ENCODE measurements at regions not wholly inside any gene's neighbourhood (a gene's known extent, or its start where the extent isn't known, plus 50 kb on each side); places are given as distances from the start of the nearest gene placed in this dataset.

DNA sequence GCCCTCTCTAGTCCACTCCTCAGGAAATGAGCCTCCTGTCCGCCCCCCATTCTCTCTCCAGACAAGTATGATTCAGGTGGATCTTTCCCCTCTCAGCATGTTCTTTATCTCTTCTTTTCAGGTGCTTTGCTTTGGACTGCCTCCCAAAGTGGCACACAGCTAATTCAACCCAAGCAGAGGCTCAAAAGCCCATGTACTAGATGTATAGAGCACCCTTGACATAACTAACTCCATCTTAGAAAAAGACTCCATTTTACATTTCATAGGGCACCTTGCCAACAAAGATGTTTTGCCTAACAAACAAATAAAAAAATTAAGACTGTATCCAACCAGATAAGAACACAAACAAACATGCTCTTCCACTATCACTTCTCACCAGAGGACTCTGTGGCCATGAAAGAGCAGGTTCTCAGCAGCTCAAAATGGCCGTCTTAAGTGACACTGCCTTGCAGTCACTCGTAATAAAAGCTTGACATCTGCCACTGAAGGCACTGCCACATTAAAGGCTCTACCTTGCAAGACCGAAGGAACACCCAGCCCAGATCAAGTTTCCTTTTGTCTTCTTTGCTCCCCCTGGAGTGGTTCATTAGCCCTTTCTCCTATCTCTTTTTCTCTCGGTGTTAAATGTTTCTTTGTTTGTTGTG lies 84.9 kb upstream of the TAB3 start:
- Histone ChIP-seq H3K4me2 (ENCODE audit: low read length) (no peak overlapping the region), H2AFZ (ENCODE audit: low read depth, low read length, poor library complexity, severe bottlenecking) (no peak overlapping the region), H4K20me1 (ENCODE audit: insufficient read depth) (no peaks in the 10 kb centered on the region), H3K27me3 (ENCODE audit: insufficient read depth, low read length) (peaks cover 3% of the 10 kb centered on the region; the same call in 1 of the 2 replicates), H3K79me2 (ENCODE audit: insufficient read depth, low read length) (no peaks in the 10 kb centered on the region), H3K9ac (ENCODE audit: low read length) (no peak overlapping the region), H3K4me3 (replicated peaks in 1 of 2; ENCODE audit: low read depth in 1 of 2, low read length in 2 of 2) (no peak overlapping the region), H3K9me2 (ENCODE audit: insufficient read depth) (no peaks in the 10 kb centered on the region), H3K4me1 (ENCODE audit: control insufficient read depth in 1 of 2, insufficient read depth in 2 of 2, low read length in 2 of 2) (peaks cover 0 to 7% of the 10 kb centered on the region in 2 experiments; a peak in 1 of 4 replicates), H3K9me3 (ENCODE audit: control insufficient read depth in 1 of 2, insufficient read depth in 1 of 2, low read depth in 1 of 2, low read length in 2 of 2) (no peaks in the 10 kb centered on the region), H3K36me3 (ENCODE audit: control insufficient read depth in 1 of 2, insufficient read depth in 2 of 2, low read length in 2 of 2) (no peaks in the 10 kb centered on the region), H3K27ac (ENCODE audit: low read depth, low read length) (no peak overlapping the region)
- ATAC-seq (no peak), DNase-seq (ENCODE audit: low read depth, low spot score) (no peak)
- RAD21 ChIA-PET (ENCODE audit: low non-redundant PET in 1 of 2, low total read pairs in 2 of 2, uncharacterized antibody in 2 of 2, unreplicated experiment in 2 of 2): no interaction called here
- CTCF ChIA-PET: no interaction called here
- intact Hi-C loops (cut with micrococcal nuclease): loop anchor here (5.0 kb wide), 1 partner anchor 237 kb away; no protein-coding TSS in a partner anchor
- TF ChIP-seq, protein P1, sequence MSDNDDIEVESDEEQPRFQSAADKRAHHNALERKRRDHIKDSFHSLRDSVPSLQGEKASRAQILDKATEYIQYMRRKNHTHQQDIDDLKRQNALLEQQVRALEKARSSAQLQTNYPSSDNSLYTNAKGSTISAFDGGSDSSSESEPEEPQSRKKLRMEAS (IDR thresholded peaks at IDR 0.05): no peak
- TF ChIP-seq ZFX (IDR thresholded peaks at IDR 0.05) (no peak), YY1 (IDR thresholded peaks at IDR 0.05; ENCODE audit: extremely low read depth, insufficient replicate concordance, low read depth, low read length) (no peak), ELF1 (IDR thresholded peaks at IDR 0.05; ENCODE audit: borderline replicate concordance, low read depth) (no peak), JUND (IDR thresholded peaks at IDR 0.05) (no peak), POLR2A (IDR thresholded peaks at IDR 0.05; ENCODE audit: borderline replicate concordance, extremely low read depth, insufficient read depth, insufficient read length) (no peak), EZH2phosphoT487 (IDR thresholded peaks at IDR 0.05; ENCODE audit: borderline replicate concordance) (no peak), POLR2AphosphoS5 (IDR thresholded peaks at IDR 0.05; ENCODE audit: low read depth, low read length) (no peak)
- POLR2A ChIA-PET: no interaction called here
- BruUV-seq (replicated peaks): no TSS peak

DNA sequence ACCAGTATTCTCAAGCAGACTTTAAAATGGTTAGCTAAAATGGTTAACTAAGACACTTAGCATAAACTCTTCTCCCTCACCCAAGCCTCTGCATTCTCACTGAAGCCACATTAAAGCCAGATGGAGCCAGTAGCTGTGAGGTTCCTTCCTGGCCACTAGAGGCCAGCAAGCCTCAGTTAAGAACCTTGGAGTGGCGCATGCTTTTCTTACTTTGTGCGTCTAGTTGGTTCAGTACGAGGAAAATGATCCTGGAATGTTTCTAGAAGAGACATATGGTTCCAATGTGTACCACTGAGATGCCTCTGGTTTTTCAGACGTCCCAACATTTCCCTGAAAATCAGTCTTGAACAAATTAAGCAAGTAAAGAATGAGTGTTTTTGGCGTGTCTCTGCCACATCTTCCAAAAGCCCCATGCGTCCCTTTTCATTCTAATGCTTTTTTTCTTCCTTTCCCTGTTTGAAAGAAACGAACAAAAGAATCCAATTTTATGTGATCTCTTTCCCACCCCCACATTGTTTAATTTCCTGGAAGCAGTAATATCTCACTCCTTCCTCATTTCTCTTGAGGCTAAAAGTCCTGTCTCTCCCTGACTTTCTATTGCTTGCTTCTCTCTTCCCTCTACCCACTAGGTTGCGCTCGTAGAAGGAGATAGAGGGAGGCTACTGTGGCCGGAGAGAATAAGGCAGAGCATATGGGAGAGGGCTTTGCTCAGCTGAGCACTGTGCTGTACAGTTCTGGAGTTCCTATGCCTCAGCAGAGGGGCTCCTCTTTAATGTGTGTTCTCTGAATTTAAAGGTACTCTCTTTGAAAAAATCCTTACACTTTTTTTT lies 82.9 kb upstream of the TAB3 start:
- DNase-seq (ENCODE audit: low read depth, low spot score) (no peak), ATAC-seq (peak; percentile 95)
- H3K9me2 ChIP-seq (ENCODE audit: insufficient read depth): no peaks in the 10 kb centered on the region
- H3K4me3 ChIP-seq (replicated peaks in 1 of 2; ENCODE audit: low read depth in 1 of 2, low read length in 2 of 2): no peak overlapping the region
- intact Hi-C loops (cut with micrococcal nuclease): loop anchor here (5.0 kb wide), 1 partner anchor 235 kb away; no protein-coding TSS in a partner anchor
- H3K4me2 ChIP-seq (ENCODE audit: low read length): peak overlapping the region; percentile 53
- ChIA-PET POLR2A (no interaction called here), RAD21 (ENCODE audit: low non-redundant PET in 1 of 2, low total read pairs in 2 of 2, uncharacterized antibody in 2 of 2, unreplicated experiment in 2 of 2) (no interaction called here), CTCF (interaction anchor here (0.8 kb wide), 1 partner anchor 23 kb away, joined by 3 read pairs; no protein-coding TSS in a partner anchor)
- H3K27ac ChIP-seq (ENCODE audit: low read depth, low read length): no peak overlapping the region
- H3K36me3 ChIP-seq (ENCODE audit: control insufficient read depth in 1 of 2, insufficient read depth in 2 of 2, low read length in 2 of 2): no peaks in the 10 kb centered on the region
- H3K79me2 ChIP-seq (ENCODE audit: insufficient read depth, low read length): no peaks in the 10 kb centered on the region
- H3K27me3 ChIP-seq (ENCODE audit: insufficient read depth, low read length): no peaks in the 10 kb centered on the region
- peaks cover 0 to 7% of the 10 kb centered on the region in 2 experiments; a peak in 1 of 4 replicates for H3K4me1 ChIP-seq (ENCODE audit: control insufficient read depth in 1 of 2, insufficient read depth in 2 of 2, low read length in 2 of 2)
- no peaks in the 10 kb centered on the region for H3K9me3 ChIP-seq (ENCODE audit: control insufficient read depth in 1 of 2, insufficient read depth in 1 of 2, low read depth in 1 of 2, low read length in 2 of 2)
- no peaks in the 10 kb centered on the region for H4K20me1 ChIP-seq (ENCODE audit: insufficient read depth)
- no TSS peak for BruUV-seq (replicated peaks)
- no peak overlapping the region for H3K9ac ChIP-seq (ENCODE audit: low read length)
- no peak overlapping the region for H2AFZ ChIP-seq (ENCODE audit: low read depth, low read length, poor library complexity, severe bottlenecking)
- TF ChIP-seq SP1 (IDR thresholded peaks at IDR 0.05; ENCODE audit: low read depth) (no peak), EGR1 (IDR thresholded peaks at IDR 0.05; ENCODE audit: low read depth) (no peak), SRF (IDR thresholded peaks at IDR 0.05; ENCODE audit: low read depth) (no peak), ELF1 (IDR thresholded peaks at IDR 0.05; ENCODE audit: borderline replicate concordance, low read depth) (no peak), JUND (IDR thresholded peaks at IDR 0.05) (no peak), RAD21 (IDR thresholded peaks at IDR 0.05; ENCODE audit: low read depth) (peak; percentile 26; the same call in 1 of the 2 replicates), CTCF (IDR thresholded peaks at IDR 0.05 in 2 of 3, conservative IDR thresholded peaks at IDR 0.05 in 1 of 3; ENCODE audit: borderline replicate concordance in 1 of 3, insufficient read depth in 1 of 3, low read depth in 2 of 3, low read length in 2 of 3) (peak; percentile 35 to 70 (median 64); a peak in 5 of 6 replicates)
- TF ChIP-seq, protein P1 (IDR thresholded peaks at IDR 0.05): peak; percentile 56
- TF ChIP-seq, protein P2, sequence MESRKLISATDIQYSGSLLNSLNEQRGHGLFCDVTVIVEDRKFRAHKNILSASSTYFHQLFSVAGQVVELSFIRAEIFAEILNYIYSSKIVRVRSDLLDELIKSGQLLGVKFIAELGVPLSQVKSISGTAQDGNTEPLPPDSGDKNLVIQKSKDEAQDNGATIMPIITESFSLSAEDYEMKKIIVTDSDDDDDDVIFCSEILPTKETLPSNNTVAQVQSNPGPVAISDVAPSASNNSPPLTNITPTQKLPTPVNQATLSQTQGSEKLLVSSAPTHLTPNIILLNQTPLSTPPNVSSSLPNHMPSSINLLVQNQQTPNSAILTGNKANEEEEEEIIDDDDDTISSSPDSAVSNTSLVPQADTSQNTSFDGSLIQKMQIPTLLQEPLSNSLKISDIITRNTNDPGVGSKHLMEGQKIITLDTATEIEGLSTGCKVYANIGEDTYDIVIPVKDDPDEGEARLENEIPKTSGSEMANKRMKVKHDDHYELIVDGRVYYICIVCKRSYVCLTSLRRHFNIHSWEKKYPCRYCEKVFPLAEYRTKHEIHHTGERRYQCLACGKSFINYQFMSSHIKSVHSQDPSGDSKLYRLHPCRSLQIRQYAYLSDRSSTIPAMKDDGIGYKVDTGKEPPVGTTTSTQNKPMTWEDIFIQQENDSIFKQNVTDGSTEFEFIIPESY (IDR thresholded peaks at IDR 0.05; ENCODE audit: extremely low read depth, insufficient replicate concordance, low read length): no peak

All from HCT116 (cell line).